Type B pancreatic cell (in vitro differentiated cells): ENCODE measurements at regions not wholly inside any gene's neighbourhood (a gene's known extent, or its start where the extent isn't known, plus 50 kb on each side); places are given as distances from the start of the nearest gene placed in this dataset.

Source experiments
- DNase-seq: peaks from one replicate; pipeline ENCODE4 v3.0.0; 2021; ENCODE audit warnings: mixed read lengths; ENCODE audit not compliant: unreplicated experiment; ENCODE audit errors: extremely low spot score
- H3K27ac Mint-ChIP-seq: 2 replicates; pipeline ENCODE4 v1.8.0; 2021; ENCODE audit warnings: mild to moderate bottlenecking, mixed read lengths
- H3K27me3 Mint-ChIP-seq: 2 replicates; pipeline ENCODE4 v1.8.0; 2021; ENCODE audit warnings: mixed read lengths
- H3K36me3 Mint-ChIP-seq: 2 replicates; pipeline ENCODE4 v1.8.0; 2021; ENCODE audit warnings: mixed read lengths
- H3K4me1 Mint-ChIP-seq: one replicate; pipeline ENCODE4 v1.8.0; 2021; ENCODE audit warnings: mixed read lengths; ENCODE audit not compliant: unreplicated experiment
- H3K4me3 Mint-ChIP-seq: 2 replicates; pipeline ENCODE4 v1.8.0; 2021; ENCODE audit warnings: mild to moderate bottlenecking, mixed read lengths
- H3K9me3 Mint-ChIP-seq: 2 replicates; pipeline ENCODE4 v1.8.0; 2021; ENCODE audit warnings: mixed read lengths
- TF ChIP-seq, protein P1 (sequence below): fragments of 200-600 bp; sonication (generic); conservative IDR thresholded peaks from 2 replicates; pipeline ENCODE4 v1.5.0; 2021; ENCODE audit warnings: antibody characterized with exemption, mild to moderate bottlenecking

DNA sequence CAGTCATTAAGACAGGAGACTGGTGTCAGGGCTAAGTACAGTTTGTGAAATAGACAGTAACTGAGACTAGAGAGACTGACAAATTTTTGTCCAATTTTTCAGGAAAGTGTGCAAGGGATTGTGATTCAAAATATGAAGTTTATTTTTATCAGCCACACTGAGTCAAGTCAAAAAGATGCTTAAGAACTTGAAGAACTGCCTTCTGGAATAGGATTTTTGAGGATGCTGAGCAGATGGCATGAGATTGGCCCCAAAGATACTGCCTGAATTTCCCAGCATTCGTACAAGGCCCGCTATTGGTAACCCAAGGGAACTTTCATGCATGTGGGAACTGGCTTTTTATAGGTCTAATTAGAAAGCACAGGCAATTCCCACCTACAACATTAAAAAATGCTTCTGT is 610.0 kb downstream of the LMO4 start:
- no peak for DNase-seq
- Mint-ChIP-seq H3K4me3 (no peak overlapping the region), H3K9me3 (no peaks in the 10 kb centered on the region), H3K27me3 (no peaks in the 10 kb centered on the region), H3K27ac (no peak overlapping the region), H3K4me1 (peaks cover 23% of the 10 kb centered on the region), H3K36me3 (peaks cover 4% of the 10 kb centered on the region)
- TF ChIP-seq, protein P1, sequence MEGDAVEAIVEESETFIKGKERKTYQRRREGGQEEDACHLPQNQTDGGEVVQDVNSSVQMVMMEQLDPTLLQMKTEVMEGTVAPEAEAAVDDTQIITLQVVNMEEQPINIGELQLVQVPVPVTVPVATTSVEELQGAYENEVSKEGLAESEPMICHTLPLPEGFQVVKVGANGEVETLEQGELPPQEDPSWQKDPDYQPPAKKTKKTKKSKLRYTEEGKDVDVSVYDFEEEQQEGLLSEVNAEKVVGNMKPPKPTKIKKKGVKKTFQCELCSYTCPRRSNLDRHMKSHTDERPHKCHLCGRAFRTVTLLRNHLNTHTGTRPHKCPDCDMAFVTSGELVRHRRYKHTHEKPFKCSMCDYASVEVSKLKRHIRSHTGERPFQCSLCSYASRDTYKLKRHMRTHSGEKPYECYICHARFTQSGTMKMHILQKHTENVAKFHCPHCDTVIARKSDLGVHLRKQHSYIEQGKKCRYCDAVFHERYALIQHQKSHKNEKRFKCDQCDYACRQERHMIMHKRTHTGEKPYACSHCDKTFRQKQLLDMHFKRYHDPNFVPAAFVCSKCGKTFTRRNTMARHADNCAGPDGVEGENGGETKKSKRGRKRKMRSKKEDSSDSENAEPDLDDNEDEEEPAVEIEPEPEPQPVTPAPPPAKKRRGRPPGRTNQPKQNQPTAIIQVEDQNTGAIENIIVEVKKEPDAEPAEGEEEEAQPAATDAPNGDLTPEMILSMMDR, result no peak

DNA sequence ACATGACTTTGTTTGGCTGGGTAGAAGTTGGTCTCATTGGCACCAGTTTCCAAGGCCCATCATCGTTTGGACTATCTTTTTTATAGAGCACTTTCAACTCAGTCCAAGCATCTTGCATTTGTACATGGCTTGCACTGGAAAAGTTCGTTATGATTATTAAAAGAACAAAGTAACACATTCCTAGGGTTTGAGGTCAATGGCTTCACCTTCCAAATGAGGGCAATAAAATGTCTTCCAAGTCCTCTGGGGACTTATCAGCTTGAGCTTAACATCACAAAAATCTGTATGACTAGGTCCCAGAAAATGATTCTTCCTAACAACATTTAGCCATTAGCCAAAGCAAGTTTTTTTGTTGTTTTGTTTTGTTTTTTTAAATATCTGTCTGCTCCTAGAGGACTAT is 610.8 kb downstream of the LMO4 start:
- TF ChIP-seq, protein P1, result no peak
- peaks cover 23% of the 10 kb centered on the region for H3K4me1 Mint-ChIP-seq
- H3K27ac Mint-ChIP-seq, result no peak overlapping the region
- no peaks in the 10 kb centered on the region for H3K27me3 Mint-ChIP-seq
- H3K36me3 Mint-ChIP-seq, result peaks cover 4% of the 10 kb centered on the region
- DNase-seq, result no peak
- no peaks in the 10 kb centered on the region for H3K9me3 Mint-ChIP-seq
- no peak overlapping the region for H3K4me3 Mint-ChIP-seq

DNA sequence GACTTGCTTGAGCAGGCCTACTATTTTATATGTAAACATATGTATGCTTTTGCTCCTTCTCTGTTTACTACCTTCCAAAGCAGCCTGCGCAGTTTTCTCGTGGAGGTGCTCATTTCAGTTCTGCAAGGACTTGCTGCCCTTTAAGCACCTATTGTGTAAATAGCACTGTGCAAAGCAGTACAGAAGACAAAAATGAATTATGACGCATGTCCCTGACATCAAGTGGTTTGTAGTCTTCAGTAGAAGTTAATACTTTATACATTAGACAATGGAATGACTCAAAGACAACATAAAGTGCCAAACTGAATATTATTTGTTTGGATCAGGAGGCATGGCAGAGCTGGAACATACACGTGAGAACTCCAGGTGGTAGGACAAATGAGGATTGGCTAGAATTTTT is 611.7 kb downstream of the LMO4 start:
- TF ChIP-seq, protein P1, result no peak
- peaks cover under 1% of the 10 kb centered on the region for H3K36me3 Mint-ChIP-seq
- DNase-seq, result no peak
- no peak overlapping the region for H3K27ac Mint-ChIP-seq
- no peaks in the 10 kb centered on the region for H3K9me3 Mint-ChIP-seq
- H3K4me3 Mint-ChIP-seq, result no peak overlapping the region
- H3K4me1 Mint-ChIP-seq, result peaks cover 23% of the 10 kb centered on the region
- no peaks in the 10 kb centered on the region for H3K27me3 Mint-ChIP-seq

GRCh38 chr1:87941337-87941946 is 612.8 kb downstream of the LMO4 start:
- H3K9me3 Mint-ChIP-seq, result no peaks in the 10 kb centered on the region
- H3K4me3 Mint-ChIP-seq, result no peak overlapping the region
- H3K27me3 Mint-ChIP-seq, result no peaks in the 10 kb centered on the region
- no peaks in the 10 kb centered on the region for H3K36me3 Mint-ChIP-seq
- DNase-seq, result no peak
- no peak overlapping the region for H3K27ac Mint-ChIP-seq
- peaks cover 23% of the 10 kb centered on the region for H3K4me1 Mint-ChIP-seq
- TF ChIP-seq, protein P1, result no peak

DNA sequence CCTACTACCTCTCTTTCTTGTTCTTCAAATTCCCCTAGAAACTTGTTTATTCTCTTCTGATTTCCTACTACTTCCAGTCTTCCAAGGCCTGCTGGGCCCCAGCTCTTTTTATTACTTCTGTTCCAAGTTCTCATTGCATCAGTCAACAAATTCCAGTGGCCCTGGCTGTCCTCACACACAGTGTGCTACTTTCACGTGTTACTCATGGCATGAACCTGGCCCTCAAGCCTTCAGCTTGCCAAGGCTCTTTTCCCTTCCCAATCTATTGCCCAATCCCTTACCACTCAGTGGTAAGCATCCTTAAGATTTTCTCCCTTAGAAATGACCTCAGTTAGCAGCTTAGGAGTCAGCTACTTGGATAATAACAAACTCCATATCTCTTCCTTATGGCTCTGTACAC is 613.5 kb downstream of the LMO4 start:
- no peak for DNase-seq
- Mint-ChIP-seq H3K4me3 (no peak overlapping the region), H3K9me3 (no peaks in the 10 kb centered on the region), H3K27me3 (no peaks in the 10 kb centered on the region), H3K4me1 (peaks cover 23% of the 10 kb centered on the region), H3K27ac (no peak overlapping the region), H3K36me3 (no peaks in the 10 kb centered on the region)
- TF ChIP-seq, protein P1, result no peak

DNA sequence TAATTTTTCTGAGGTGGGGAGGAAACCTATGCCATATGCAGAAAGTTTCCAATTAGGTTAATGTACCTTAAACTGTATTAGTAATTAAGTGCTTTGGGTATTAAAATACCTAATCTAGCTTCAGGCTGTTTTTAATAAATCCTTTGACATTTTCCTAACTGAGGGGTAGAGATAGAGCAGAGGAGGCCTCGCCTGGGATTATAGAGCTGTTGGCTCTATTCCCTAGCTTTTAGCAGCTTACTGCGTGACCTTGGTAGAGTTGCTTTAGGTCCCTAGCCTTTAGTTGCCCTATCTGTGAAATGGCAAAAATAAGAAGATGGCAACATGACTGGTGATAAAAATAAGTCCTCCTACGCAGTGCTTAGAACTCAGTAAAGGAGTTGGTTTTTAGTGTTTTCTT is 621.0 kb downstream of the LMO4 start:
- TF ChIP-seq, protein P1, result no peak

More for the DNA sequence above, 621.0 kb downstream of the LMO4 start:
- no peaks in the 10 kb centered on the region for H3K36me3 Mint-ChIP-seq
- no peaks in the 10 kb centered on the region for H3K9me3 Mint-ChIP-seq
- no peaks in the 10 kb centered on the region for H3K27me3 Mint-ChIP-seq
- H3K4me1 Mint-ChIP-seq, result peaks cover 15% of the 10 kb centered on the region
- no peak overlapping the region for H3K4me3 Mint-ChIP-seq
- no peak for DNase-seq
- no peak overlapping the region for H3K27ac Mint-ChIP-seq
